Endothelial cell of umbilical vein (primary cell): ENCODE measurements at regions not wholly inside any gene's neighbourhood (a gene's known extent, or its start where the extent isn't known, plus 50 kb on each side); places are given as distances from the start of the nearest gene placed in this dataset.

Experiments used
- BruUV-seq: library from RNA; stranded (reverse); fragments of 400-500 nt; replicated peaks from 2 replicates; lab custom pipeline; 2021; lab: Mats Ljungman, UMichigan
- CTCF ChIA-PET: fragments of 300-600, 350-600 bp; sonication (Branson Sonifier 250); formaldehyde crosslinking; loops from one replicate; lab custom pipeline; 2021; ENCODE audit warnings: antibody characterized with exemption, inconsistent platforms; lab: Charles Lee
- POLR2A ChIA-PET: fragments of 300-600, 350-600 bp; sonication (Branson Sonifier 250); formaldehyde crosslinking; loops from one replicate; lab custom pipeline; 2021; ENCODE audit warnings: antibody characterized with exemption, inconsistent platforms; lab: Charles Lee
- DNase-seq: peaks from one replicate; pipeline ENCODE4 v3.0.0-alpha.2; 2011; ENCODE audit warnings: low read depth, low spot score
- FAIRE-seq: peaks from 2 replicates; lab custom pipeline; 2011; peaks lifted over from hg19 to GRCh38; lab: Jason Lieb, UNC
- H2AFZ ChIP-seq: 2 replicates; pipeline ENCODE4 v1.6.0; 2012; ENCODE audit warnings: low read depth, low read length, control low read depth, inconsistent platforms
- H3K27ac ChIP-seq: 2 replicates; pipeline ENCODE4 v1.5.1; 2011; ENCODE audit warnings: low read depth, mild to moderate bottlenecking, control low read depth, low read length, moderate library complexity; ENCODE audit not compliant: insufficient read depth
- H3K27me3 ChIP-seq, 2 experiments: 2 replicates each; pipeline versions ENCODE4 v1.6.0 to v1.6.1; 2011; ENCODE audit warnings: low read length in 2 of 2, mixed read lengths in 1 of 2; ENCODE audit not compliant: control insufficient read depth in 2 of 2, insufficient read depth in 2 of 2
- H3K36me3 ChIP-seq, 2 experiments: 2 replicates in 1 of 2; 3 replicates in 1 of 2; pipeline ENCODE4 v1.5.1; 2011; ENCODE audit warnings: low read length in 2 of 2, mild to moderate bottlenecking in 1 of 2, moderate library complexity in 1 of 2; ENCODE audit not compliant: control insufficient read depth in 2 of 2, insufficient read depth in 2 of 2; ENCODE audit errors: extremely low read depth in 1 of 2
- H3K4me1 ChIP-seq: 3 replicates; pipeline ENCODE4 v1.5.1; 2011; ENCODE audit warnings: mild to moderate bottlenecking, low read length; ENCODE audit not compliant: control insufficient read depth, insufficient read depth; ENCODE audit errors: extremely low read depth
- H3K4me2 ChIP-seq: 2 replicates; pipeline ENCODE4 v1.6.1; 2011; ENCODE audit warnings: low read length, control low read depth, mixed read lengths; ENCODE audit not compliant: insufficient read depth
- H3K4me3 ChIP-seq, 3 experiments: fragments of 200-600 bp in 1 of 3; sonication (generic), shearing (Covaris generic) in 1 of 3; replicated peaks in 1 of 3; 2 replicates each; pipeline ENCODE4 v1.5.1; 2011 to 2016; ENCODE audit warnings: control low read depth in 3 of 3, low read length in 3 of 3, mild to moderate bottlenecking in 2 of 3, inconsistent platforms in 1 of 3, low read depth in 1 of 3, moderate library complexity in 1 of 3; ENCODE audit not compliant: insufficient read depth in 1 of 3
- H3K79me2 ChIP-seq: 2 replicates; pipeline ENCODE4 v1.6.0; 2012; ENCODE audit warnings: low read length, inconsistent platforms; ENCODE audit not compliant: control insufficient read depth, insufficient read depth
- H3K9ac ChIP-seq: replicated peaks from 2 replicates; pipeline ENCODE3; 2011; ENCODE audit warnings: low read length, control low read depth; ENCODE audit not compliant: insufficient read depth; ENCODE audit errors: extremely low read depth
- H3K9me1 ChIP-seq: replicated peaks from 3 replicates; pipeline ENCODE4 v1.6.0; 2011; ENCODE audit warnings: mild to moderate bottlenecking, low read length; ENCODE audit not compliant: control insufficient read depth, insufficient read depth; ENCODE audit errors: extremely low read depth
- H3K9me3 ChIP-seq: replicated peaks from 2 replicates; pipeline ENCODE4 v1.5.1; 2012; ENCODE audit warnings: low read length, inconsistent platforms; ENCODE audit not compliant: control insufficient read depth, insufficient read depth
- H4K20me1 ChIP-seq: replicated peaks from 2 replicates; pipeline ENCODE3; 2011; ENCODE audit warnings: mild to moderate bottlenecking, low read length; ENCODE audit not compliant: control insufficient read depth, insufficient read depth; ENCODE audit errors: extremely low read depth
- EZH2 ChIP-seq: IDR thresholded peaks from 2 replicates; pipeline ENCODE4 v1.6.1; 2012; ENCODE audit warnings: borderline replicate concordance, low read depth, mild to moderate bottlenecking, moderate library complexity, low read length, inconsistent platforms; ENCODE audit not compliant: severe bottlenecking
- FOS ChIP-seq: IDR thresholded peaks from 2 replicates; pipeline ENCODE4 v1.6.1; 2011; ENCODE audit warnings: mild to moderate bottlenecking, low read length, moderate library complexity, borderline replicate concordance; ENCODE audit not compliant: insufficient read depth
- GATA2 ChIP-seq: IDR thresholded peaks from 2 replicates; pipeline ENCODE4 v1.7.0; 2011; ENCODE audit warnings: low read depth, mild to moderate bottlenecking, moderate library complexity, mixed read lengths, low read length; ENCODE audit not compliant: insufficient read length, insufficient read depth
- JUN ChIP-seq: IDR thresholded peaks from 2 replicates; pipeline ENCODE4 v1.6.1; 2011; ENCODE audit warnings: borderline replicate concordance, low read depth; ENCODE audit not compliant: insufficient read length, insufficient read depth
- MYC ChIP-seq: IDR thresholded peaks from one replicate; pipeline ENCODE4 v1.6.1; 2011; ENCODE audit warnings: mild to moderate bottlenecking, low read depth, low read length
- POLR2A ChIP-seq: IDR thresholded peaks from 2 replicates; pipeline ENCODE4 v1.6.1; 2012; ENCODE audit warnings: low read depth, mild to moderate bottlenecking, control low read depth, low read length
- POLR2AphosphoS5 ChIP-seq: IDR thresholded peaks from 2 replicates; pipeline ENCODE4 v1.6.1; 2012; ENCODE audit warnings: low read depth, mild to moderate bottlenecking, control low read depth, low read length, moderate library complexity; ENCODE audit not compliant: insufficient read depth
- dilution Hi-C: fragments of 300-500 bp; cut with MboI; formaldehyde crosslinking; loops from one replicate; pipeline ENCODE4 v1.15.0; 2019; ENCODE audit warnings: low sequenced_read_pairs; ENCODE audit not compliant: extremely low pct_ligation_motif_present
- intact Hi-C: fragments of 100-400 bp; cut with micrococcal nuclease; formaldehyde crosslinking; loops from one replicate; pipeline ENCODE4 v1.10.0; 2022
- TF ChIP-seq, protein P1 (sequence below): IDR thresholded peaks from 2 replicates; pipeline ENCODE4 v1.6.1; 2011; ENCODE audit not compliant: insufficient read depth, insufficient read length
- TF ChIP-seq, protein P2 (sequence below), 2 donors: IDR thresholded peaks; 1 replicate in 1 of 2; 2 replicates in 1 of 2; pipeline ENCODE4 v1.5.1; 2011; ENCODE audit warnings: low read length in 2 of 2, mild to moderate bottlenecking in 2 of 2, moderate library complexity in 2 of 2, control low read depth in 1 of 2, inconsistent platforms in 1 of 2, low read depth in 1 of 2; ENCODE audit not compliant: insufficient read depth in 1 of 2; ENCODE audit errors: extremely low read depth in 1 of 2

DNA sequence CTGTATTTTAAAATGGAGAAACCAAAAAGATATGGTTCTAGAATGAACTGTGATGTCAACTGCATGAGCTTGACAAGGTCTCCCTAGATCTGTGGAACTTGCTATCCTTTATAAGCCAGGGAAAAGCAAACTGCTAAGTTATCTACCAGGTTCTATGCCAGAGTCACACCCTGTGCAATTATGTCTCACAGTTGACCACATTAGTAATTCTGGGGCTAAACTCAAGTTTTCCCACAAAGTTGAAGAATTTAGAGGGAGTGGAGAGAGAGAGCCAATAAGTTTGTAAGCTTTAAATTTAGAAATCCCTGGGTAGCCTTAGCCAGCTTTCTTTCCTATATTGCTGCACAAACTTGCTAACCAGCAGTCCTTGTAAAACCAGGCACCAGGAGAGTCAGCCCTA lies 407.0 kb upstream of the SASH1 start:
- Histone ChIP-seq H3K27me3 (no peaks in the 10 kb centered on the region), H3K4me3 (no peak overlapping the region), H3K4me1 (no peaks in the 10 kb centered on the region), H3K9ac (no peak overlapping the region), H4K20me1 (no peaks in the 10 kb centered on the region), H3K9me3 (no peaks in the 10 kb centered on the region), H3K79me2 (no peaks in the 10 kb centered on the region), H3K27ac (no peak overlapping the region), H3K4me2 (no peak overlapping the region), H3K9me1 (no peaks in the 10 kb centered on the region), H3K36me3 (no peaks in the 10 kb centered on the region), H2AFZ (no peak overlapping the region)
- DNase-seq (no peak), FAIRE-seq (no peak)
- no TSS peak for BruUV-seq
- intact Hi-C loops (no loop called here), dilution Hi-C loops (no loop called here)
- ChIA-PET POLR2A (no interaction called here), CTCF (interaction anchor here (1.4 to 1.8 kb wide), 3 partner anchors 9 to 13 kb away, joined by 4 read pairs; no protein-coding TSS in a partner anchor)
- no peak for TF ChIP-seq MYC
- TF ChIP-seq EZH2: no peak
- TF ChIP-seq POLR2AphosphoS5: no peak
- TF ChIP-seq, protein P1, sequence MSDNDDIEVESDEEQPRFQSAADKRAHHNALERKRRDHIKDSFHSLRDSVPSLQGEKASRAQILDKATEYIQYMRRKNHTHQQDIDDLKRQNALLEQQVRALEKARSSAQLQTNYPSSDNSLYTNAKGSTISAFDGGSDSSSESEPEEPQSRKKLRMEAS: no peak
- TF ChIP-seq POLR2A: no peak
- no peak for TF ChIP-seq JUN
- no peak for TF ChIP-seq FOS
- TF ChIP-seq, protein P2, sequence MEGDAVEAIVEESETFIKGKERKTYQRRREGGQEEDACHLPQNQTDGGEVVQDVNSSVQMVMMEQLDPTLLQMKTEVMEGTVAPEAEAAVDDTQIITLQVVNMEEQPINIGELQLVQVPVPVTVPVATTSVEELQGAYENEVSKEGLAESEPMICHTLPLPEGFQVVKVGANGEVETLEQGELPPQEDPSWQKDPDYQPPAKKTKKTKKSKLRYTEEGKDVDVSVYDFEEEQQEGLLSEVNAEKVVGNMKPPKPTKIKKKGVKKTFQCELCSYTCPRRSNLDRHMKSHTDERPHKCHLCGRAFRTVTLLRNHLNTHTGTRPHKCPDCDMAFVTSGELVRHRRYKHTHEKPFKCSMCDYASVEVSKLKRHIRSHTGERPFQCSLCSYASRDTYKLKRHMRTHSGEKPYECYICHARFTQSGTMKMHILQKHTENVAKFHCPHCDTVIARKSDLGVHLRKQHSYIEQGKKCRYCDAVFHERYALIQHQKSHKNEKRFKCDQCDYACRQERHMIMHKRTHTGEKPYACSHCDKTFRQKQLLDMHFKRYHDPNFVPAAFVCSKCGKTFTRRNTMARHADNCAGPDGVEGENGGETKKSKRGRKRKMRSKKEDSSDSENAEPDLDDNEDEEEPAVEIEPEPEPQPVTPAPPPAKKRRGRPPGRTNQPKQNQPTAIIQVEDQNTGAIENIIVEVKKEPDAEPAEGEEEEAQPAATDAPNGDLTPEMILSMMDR (IDR thresholded peaks at IDR 0.05; ENCODE audit: extremely low read depth in 1 of 2, insufficient read depth in 1 of 2, low read depth in 1 of 2, low read length in 2 of 2): no peak
- no peak for TF ChIP-seq GATA2
